C4-2B (cell line): ENCODE measurements at regions not wholly inside any gene's neighbourhood (a gene's known extent, or its start where the extent isn't known, plus 50 kb on each side); places are given as distances from the start of the nearest gene placed in this dataset.
"Not testable (repeated sequence)": the region's sequence is repeated elsewhere in the genome, so short reads cannot be mapped to it uniquely, and the experiment has no call there.

Source experiments
- H3K27ac ChIP-seq: fragments of 450-650 bp; 2 replicates; pipeline ENCODE4 v1.5.1; 2017
- CTCF ChIP-seq: fragments of 450-650 bp; conservative IDR thresholded peaks from 2 replicates; pipeline ENCODE4 v1.5.1; 2017; ENCODE audit warnings: mild to moderate bottlenecking
- ZFX ChIP-seq: fragments of 450-650 bp; IDR thresholded peaks from 2 replicates; pipeline ENCODE4 v1.6.1; 2017

- TF ChIP-seq CTCF (no peak), ZFX (no peak)
- no peak overlapping the region for H3K27ac ChIP-seq
Measured at GRCh38 chr14:71165121-71166031, 258.1 kb downstream of the PCNX1 start.

GRCh38 chr14:71166180-71166837, 259.1 kb downstream of the PCNX1 start:
- H3K27ac ChIP-seq = no peak overlapping the region
- peak; percentile 69 for TF ChIP-seq CTCF
- no peak for TF ChIP-seq ZFX

GRCh38 chr14:71167325-71167950, 260.2 kb downstream of the PCNX1 start:
- H3K27ac ChIP-seq = not testable (repeated sequence)

- not testable (repeated sequence) for H3K27ac ChIP-seq
Measured at GRCh38 chr14:71168161-71168560, 260.9 kb downstream of the PCNX1 start.

GRCh38 chr14:71168564-71169427, 261.5 kb downstream of the PCNX1 start:
- TF ChIP-seq ZFX (no peak), CTCF (no peak)
- H3K27ac ChIP-seq = no peak overlapping the region

GRCh38 chr14:71169861-71170260, 262.6 kb downstream of the PCNX1 start:
- TF ChIP-seq ZFX = no peak
- no peak for TF ChIP-seq CTCF

GRCh38 chr14:71175491-71175890, 268.2 kb downstream of the PCNX1 start:
- no peak for TF ChIP-seq CTCF
- no peak for TF ChIP-seq ZFX
- H3K27ac ChIP-seq = no peak overlapping the region

More at GRCh38 chr14:71169861-71170260, 262.6 kb downstream of the PCNX1 start:
- no peak overlapping the region for H3K27ac ChIP-seq

- H3K27ac ChIP-seq = no peak overlapping the region
- TF ChIP-seq CTCF (no peak), ZFX (no peak)
Measured at GRCh38 chr14:71179066-71179465, 271.8 kb downstream of the PCNX1 start.
